CD4-positive, CD25-positive, alpha-beta regulatory T cell (primary cell): ENCODE measurements at regions not wholly inside any gene's neighbourhood (a gene's known extent, or its start where the extent isn't known, plus 50 kb on each side); places are given as distances from the start of the nearest gene placed in this dataset.

ENCODE experiments used
- ATAC-seq, 2 donors: fragments of 150-1000 bp; cut with Tn5 transposase; one replicate each; pipeline ENCODE4 v1.10.0; 2021; ENCODE audit warnings: low read depth in 2 of 2, moderate number of reproducible peaks in 2 of 2, moderate library complexity in 1 of 2
- DNase-seq, 3 donors: peaks; one replicate each; pipeline versions ENCODE4 v3.0.0 to v3.0.0-alpha.2; 2012 to 2022; ENCODE audit warnings: mixed read lengths in 1 of 3
- H3K27ac ChIP-seq: one replicate; pipeline ENCODE4 v1.7.0; 2013; ENCODE audit warnings: mild to moderate bottlenecking, low read length; ENCODE audit not compliant: insufficient read depth, poor library complexity, severe bottlenecking
- H3K27me3 ChIP-seq: one replicate; pipeline ENCODE4 v1.7.0; 2013; ENCODE audit warnings: low read length; ENCODE audit not compliant: control insufficient read depth, insufficient read depth
- H3K36me3 ChIP-seq: one replicate; pipeline ENCODE4 v1.7.0; 2013; ENCODE audit warnings: mild to moderate bottlenecking, low read length, moderate library complexity; ENCODE audit not compliant: control insufficient read depth, insufficient read depth
- H3K4me1 ChIP-seq: 2 replicates; pipeline ENCODE4 v1.7.0; 2013; ENCODE audit warnings: mild to moderate bottlenecking, low read length; ENCODE audit not compliant: insufficient read depth, control insufficient read depth, poor library complexity, severe bottlenecking
- H3K4me3 ChIP-seq: one replicate; pipeline ENCODE4 v1.7.0; 2013; ENCODE audit warnings: low read depth, mild to moderate bottlenecking, low read length, moderate library complexity
- H3K9me3 ChIP-seq, 2 experiments: 1 replicate in 1 of 2; 2 replicates in 1 of 2; pipeline ENCODE4 v1.7.0; 2013; ENCODE audit warnings: low read length in 2 of 2, mild to moderate bottlenecking in 1 of 2, moderate library complexity in 1 of 2; ENCODE audit not compliant: control insufficient read depth in 2 of 2
- H3K27ac Mint-ChIP-seq, 3 donors: one replicate each; pipeline ENCODE4 v1.8.0; 2020 to 2022; ENCODE audit warnings: mild to moderate bottlenecking in 3 of 3, mixed read lengths in 3 of 3, moderate library complexity in 2 of 3
- H3K27me3 Mint-ChIP-seq: one replicate; pipeline ENCODE4 v1.8.0; 2022; ENCODE audit warnings: mild to moderate bottlenecking, mixed read lengths
- H3K36me3 Mint-ChIP-seq: one replicate; pipeline ENCODE4 v1.8.0; 2020; ENCODE audit warnings: mixed read lengths
- H3K4me1 Mint-ChIP-seq, 4 donors: one replicate each; pipeline ENCODE4 v1.8.0; 2020 to 2022; ENCODE audit warnings: mixed read lengths in 4 of 4, mild to moderate bottlenecking in 1 of 4
- H3K4me3 Mint-ChIP-seq, 4 donors: one replicate each; pipeline ENCODE4 v1.8.0; 2020 to 2022; ENCODE audit warnings: mild to moderate bottlenecking in 4 of 4, mixed read lengths in 4 of 4, moderate library complexity in 3 of 4
- H3K9me3 Mint-ChIP-seq, 7 donors: one replicate each; pipeline ENCODE4 v1.8.0; 2020 to 2022; ENCODE audit warnings: mixed read lengths in 7 of 7, mild to moderate bottlenecking in 3 of 7, moderate library complexity in 2 of 7

GRCh38 chr18:67589325-67589724 is 72.8 kb upstream of the DSEL start:
- Mint-ChIP-seq H3K9me3 (peaks cover 0 to 12% (median 2%) of the 10 kb centered on the region in 7 donors), H3K27ac (no peak overlapping the region), H3K36me3 (no peaks in the 10 kb centered on the region), H3K4me3 (no peak overlapping the region), H3K27me3 (no peaks in the 10 kb centered on the region), H3K4me1 (no peaks in the 10 kb centered on the region)
- H3K4me1 ChIP-seq: no peaks in the 10 kb centered on the region
- H3K4me3 ChIP-seq: no peak overlapping the region
- H3K27ac ChIP-seq: no peak overlapping the region
- H3K36me3 ChIP-seq: no peaks in the 10 kb centered on the region
- ATAC-seq (no peak), DNase-seq (no peak)
- H3K27me3 ChIP-seq: no peaks in the 10 kb centered on the region
- H3K9me3 ChIP-seq: no peaks in the 10 kb centered on the region

- no peak overlapping the region for H3K27ac Mint-ChIP-seq
- H3K27me3 Mint-ChIP-seq: no peaks in the 10 kb centered on the region
- H3K4me3 ChIP-seq: no peak overlapping the region
- DNase-seq (no peak), ATAC-seq (no peak)
- H3K27me3 ChIP-seq: no peaks in the 10 kb centered on the region
- peaks cover 0 to 5% (median 2%) of the 10 kb centered on the region in 7 donors for H3K9me3 Mint-ChIP-seq
- no peak overlapping the region for H3K27ac ChIP-seq
- H3K4me1 ChIP-seq: no peaks in the 10 kb centered on the region
- no peaks in the 10 kb centered on the region for H3K9me3 ChIP-seq
- H3K36me3 Mint-ChIP-seq: no peaks in the 10 kb centered on the region
- H3K36me3 ChIP-seq: no peaks in the 10 kb centered on the region
- H3K4me1 Mint-ChIP-seq: no peaks in the 10 kb centered on the region
- no peak overlapping the region for H3K4me3 Mint-ChIP-seq
Observed at GRCh38 chr18:67586101-67586500, 69.6 kb upstream of the DSEL start.

GRCh38 chr18:67583621-67584020 is 67.1 kb upstream of the DSEL start:
- Histone ChIP-seq H3K9me3 (no peaks in the 10 kb centered on the region), H3K36me3 (no peaks in the 10 kb centered on the region), H3K4me3 (no peak overlapping the region), H3K27ac (no peak overlapping the region), H3K4me1 (no peaks in the 10 kb centered on the region), H3K27me3 (no peaks in the 10 kb centered on the region)
- Mint-ChIP-seq H3K4me3 (no peak overlapping the region), H3K27me3 (no peaks in the 10 kb centered on the region), H3K4me1 (no peaks in the 10 kb centered on the region), H3K36me3 (no peaks in the 10 kb centered on the region), H3K9me3 (peaks cover 2 to 5% (median 3%) of the 10 kb centered on the region in 7 donors), H3K27ac (no peak overlapping the region)
- no peak for DNase-seq
- ATAC-seq: no peak

GRCh38 chr18:67582488-67582887 is 66.0 kb upstream of the DSEL start:
- H3K9me3 Mint-ChIP-seq: peaks cover 2 to 5% (median 3%) of the 10 kb centered on the region in 7 donors
- H3K27ac Mint-ChIP-seq: no peak overlapping the region
- H3K27me3 Mint-ChIP-seq: no peaks in the 10 kb centered on the region
- no peaks in the 10 kb centered on the region for H3K27me3 ChIP-seq
- H3K27ac ChIP-seq: no peak overlapping the region
- H3K4me1 ChIP-seq: no peaks in the 10 kb centered on the region
- DNase-seq (no peak), ATAC-seq (no peak)
- H3K4me3 Mint-ChIP-seq: no peak overlapping the region
- H3K36me3 Mint-ChIP-seq: no peaks in the 10 kb centered on the region
- no peaks in the 10 kb centered on the region for H3K4me1 Mint-ChIP-seq
- no peaks in the 10 kb centered on the region for H3K9me3 ChIP-seq
- no peaks in the 10 kb centered on the region for H3K36me3 ChIP-seq
- H3K4me3 ChIP-seq: no peak overlapping the region

GRCh38 chr18:67581178-67581577 is 64.7 kb upstream of the DSEL start:
- Mint-ChIP-seq H3K27ac (no peak overlapping the region), H3K27me3 (no peaks in the 10 kb centered on the region), H3K4me1 (no peaks in the 10 kb centered on the region), H3K36me3 (no peaks in the 10 kb centered on the region), H3K4me3 (no peak overlapping the region), H3K9me3 (peaks cover 0 to 3% (median 3%) of the 10 kb centered on the region in 7 donors)
- Histone ChIP-seq H3K27me3 (no peaks in the 10 kb centered on the region), H3K4me3 (no peak overlapping the region), H3K4me1 (no peaks in the 10 kb centered on the region), H3K36me3 (no peaks in the 10 kb centered on the region), H3K9me3 (no peaks in the 10 kb centered on the region), H3K27ac (no peak overlapping the region)
- no peak for DNase-seq
- no peak for ATAC-seq

- H3K36me3 ChIP-seq: no peaks in the 10 kb centered on the region
- Mint-ChIP-seq H3K36me3 (no peaks in the 10 kb centered on the region), H3K27me3 (no peaks in the 10 kb centered on the region), H3K27ac (no peak overlapping the region), H3K9me3 (peaks cover 0 to 8% (median 0%) of the 10 kb centered on the region in 7 donors), H3K4me3 (no peak overlapping the region), H3K4me1 (no peaks in the 10 kb centered on the region)
- no peak overlapping the region for H3K27ac ChIP-seq
- H3K4me1 ChIP-seq: no peaks in the 10 kb centered on the region
- H3K4me3 ChIP-seq: no peak overlapping the region
- no peaks in the 10 kb centered on the region for H3K9me3 ChIP-seq
- no peak for DNase-seq
- no peaks in the 10 kb centered on the region for H3K27me3 ChIP-seq
- no peak for ATAC-seq
Observed at GRCh38 chr18:67577386-67577785, 60.9 kb upstream of the DSEL start.

- H3K4me1 Mint-ChIP-seq: no peaks in the 10 kb centered on the region
- H3K27me3 ChIP-seq: no peaks in the 10 kb centered on the region
Observed at GRCh38 chr18:67574749-67575148, 58.2 kb upstream of the DSEL start.

GRCh38 chr18:67568166-67568565 is 51.6 kb upstream of the DSEL start:
- H3K27me3 ChIP-seq: no peaks in the 10 kb centered on the region
- Mint-ChIP-seq H3K4me3 (no peak overlapping the region), H3K36me3 (no peaks in the 10 kb centered on the region), H3K27ac (no peak overlapping the region), H3K4me1 (no peaks in the 10 kb centered on the region), H3K9me3 (peaks cover 0 to 5% (median 0%) of the 10 kb centered on the region in 7 donors), H3K27me3 (no peaks in the 10 kb centered on the region)
- DNase-seq (no peak), ATAC-seq (no peak)
- no peaks in the 10 kb centered on the region for H3K36me3 ChIP-seq
- H3K4me3 ChIP-seq: no peak overlapping the region
- H3K27ac ChIP-seq: no peak overlapping the region
- H3K4me1 ChIP-seq: no peaks in the 10 kb centered on the region
- H3K9me3 ChIP-seq: no peaks in the 10 kb centered on the region

More at GRCh38 chr18:67574749-67575148, 58.2 kb upstream of the DSEL start:
- H3K27ac Mint-ChIP-seq: no peak overlapping the region
- Histone ChIP-seq H3K4me3 (no peak overlapping the region), H3K36me3 (no peaks in the 10 kb centered on the region), H3K4me1 (no peaks in the 10 kb centered on the region), H3K9me3 (no peaks in the 10 kb centered on the region), H3K27ac (no peak overlapping the region)
- H3K27me3 Mint-ChIP-seq: no peaks in the 10 kb centered on the region
- peaks cover 0 to 11% (median 0%) of the 10 kb centered on the region in 7 donors for H3K9me3 Mint-ChIP-seq
- ATAC-seq (no peak), DNase-seq (no peak)
- H3K36me3 Mint-ChIP-seq: no peaks in the 10 kb centered on the region
- H3K4me3 Mint-ChIP-seq: no peak overlapping the region
